DOHH2 (cell line): ENCODE measurements at regions not wholly inside any gene's neighbourhood (a gene's known extent, or its start where the extent isn't known, plus 50 kb on each side); places are given as distances from the start of the nearest gene placed in this dataset.
"Not testable (repeated sequence)": the region's sequence is repeated elsewhere in the genome, so short reads cannot be mapped to it uniquely, and the experiment has no call there.

Experiments used
- H3F3A ChIP-seq: fragments of 200-600 bp; sonication (generic), shearing (Covaris generic); 2 replicates; pipeline ENCODE4 v1.6.0; 2016; ENCODE audit warnings: antibody characterized with exemption, mild to moderate bottlenecking; ENCODE audit not compliant: control insufficient read depth, insufficient read depth
- H3K27ac ChIP-seq: fragments of 200-600 bp; sonication (generic); 2 replicates; pipeline ENCODE4 v1.5.1; 2014; ENCODE audit warnings: low read depth, mild to moderate bottlenecking, low read length, moderate library complexity
- H3K27me3 ChIP-seq: fragments of 200-600 bp; sonication (generic); 2 replicates; pipeline ENCODE4 v1.6.1; 2014; ENCODE audit warnings: mild to moderate bottlenecking, low read length, mixed read lengths; ENCODE audit not compliant: control insufficient read depth
- H3K36me3 ChIP-seq: fragments of 200-600 bp; sonication (generic); 2 replicates; pipeline ENCODE4 v1.6.1; 2014; ENCODE audit warnings: mild to moderate bottlenecking, low read length, moderate library complexity, mixed read lengths; ENCODE audit not compliant: control insufficient read depth
- H3K4me1 ChIP-seq: fragments of 200-600 bp; sonication (generic); 2 replicates; pipeline ENCODE4 v1.6.1; 2014; ENCODE audit warnings: mild to moderate bottlenecking, low read length, mixed read lengths; ENCODE audit not compliant: control insufficient read depth
- H3K4me2 ChIP-seq: fragments of 200-600 bp; sonication (generic); 2 replicates; pipeline ENCODE4 v1.6.0; 2014; ENCODE audit warnings: mild to moderate bottlenecking, low read length, moderate library complexity
- H3K4me3 ChIP-seq: fragments of 200-600 bp; sonication (generic); 2 replicates; pipeline ENCODE4 v1.5.1; 2014; ENCODE audit warnings: mild to moderate bottlenecking, low read length, mixed read lengths
- H3K79me2 ChIP-seq: fragments of 200-600 bp; sonication (generic); 2 replicates; pipeline ENCODE4 v1.6.1; 2014; ENCODE audit warnings: mild to moderate bottlenecking, low read length, mixed read lengths; ENCODE audit not compliant: control insufficient read depth
- H3K9me2 ChIP-seq: fragments of 200-600 bp; sonication (generic); replicated peaks from 2 replicates; pipeline ENCODE4 v1.6.1; 2014; ENCODE audit warnings: mild to moderate bottlenecking, low read length, mixed read lengths; ENCODE audit not compliant: control insufficient read depth
- H3K9me3 ChIP-seq: fragments of 200-600 bp; sonication (generic); 2 replicates; pipeline ENCODE4 v1.6.1; 2014; ENCODE audit warnings: antibody characterized with exemption, low read length, mixed read lengths; ENCODE audit not compliant: control insufficient read depth, insufficient read depth
- H4K20me1 ChIP-seq: fragments of 200-600 bp; sonication (generic); 2 replicates; pipeline ENCODE4 v1.6.0; 2014; ENCODE audit warnings: low read depth, mild to moderate bottlenecking, antibody characterized with exemption, low read length, moderate library complexity; ENCODE audit not compliant: control insufficient read depth, insufficient read depth
- CTCF ChIP-seq: fragments of 200-600 bp; sonication (generic); IDR thresholded peaks from one replicate; pipeline ENCODE4 v1.5.1; 2014; ENCODE audit warnings: antibody characterized with exemption, mild to moderate bottlenecking, low read depth, low read length; ENCODE audit not compliant: poor library complexity, severe bottlenecking
- EZH2phosphoT487 ChIP-seq: fragments of 200-600 bp; sonication (generic); IDR thresholded peaks from 2 replicates; pipeline ENCODE4 v1.6.1; 2017; ENCODE audit warnings: borderline replicate concordance, mild to moderate bottlenecking, antibody characterized with exemption, low read length, moderate library complexity, mixed read lengths

- Histone ChIP-seq H3K4me2 (no peak overlapping the region), H3K36me3 (no peaks in the 10 kb centered on the region), H4K20me1 (no peaks in the 10 kb centered on the region), H3K4me1 (no peaks in the 10 kb centered on the region), H3K9me3 (peaks cover 3% of the 10 kb centered on the region; the same call in 1 of the 2 replicates), H3K9me2 (no peaks in the 10 kb centered on the region), H3F3A (no peaks in the 10 kb centered on the region), H3K27me3 (no peaks in the 10 kb centered on the region), H3K79me2 (no peaks in the 10 kb centered on the region), H3K4me3 (no peak overlapping the region), H3K27ac (no peak overlapping the region)
- TF ChIP-seq CTCF (no peak), EZH2phosphoT487 (no peak)
These were observed 76.3 kb upstream of the COL8A1 start for GRCh38 chr3:99562138-99562537.

GRCh38 chr3:99561056-99561455 lies 77.3 kb upstream of the COL8A1 start:
- Histone ChIP-seq H4K20me1 (no peaks in the 10 kb centered on the region), H3K27me3 (no peaks in the 10 kb centered on the region), H3K79me2 (no peaks in the 10 kb centered on the region), H3K4me3 (no peak overlapping the region), H3K4me2 (no peak overlapping the region), H3K36me3 (no peaks in the 10 kb centered on the region), H3K27ac (no peak overlapping the region), H3K9me2 (no peaks in the 10 kb centered on the region), H3K9me3 (peaks cover 2% of the 10 kb centered on the region; the same call in 1 of the 2 replicates), H3F3A (no peaks in the 10 kb centered on the region), H3K4me1 (no peaks in the 10 kb centered on the region)
- TF ChIP-seq EZH2phosphoT487 (no peak), CTCF (no peak)

- Histone ChIP-seq H3K27ac (no peak overlapping the region), H3F3A (no peaks in the 10 kb centered on the region), H3K79me2 (no peaks in the 10 kb centered on the region), H3K4me3 (no peak overlapping the region), H3K27me3 (no peaks in the 10 kb centered on the region), H3K4me2 (no peak overlapping the region), H4K20me1 (no peaks in the 10 kb centered on the region), H3K36me3 (no peaks in the 10 kb centered on the region), H3K9me2 (no peaks in the 10 kb centered on the region), H3K4me1 (no peaks in the 10 kb centered on the region), H3K9me3 (no peaks in the 10 kb centered on the region)
- TF ChIP-seq EZH2phosphoT487 (no peak), CTCF (no peak)
These were observed 79.2 kb upstream of the COL8A1 start for GRCh38 chr3:99559196-99559595.

GRCh38 chr3:99555885-99556284 lies 82.5 kb upstream of the COL8A1 start:
- not testable (repeated sequence) for H3K36me3 ChIP-seq, H3K4me3 ChIP-seq, H3K4me1 ChIP-seq, H3K9me2 ChIP-seq, H3K79me2 ChIP-seq, H3K4me2 ChIP-seq, H3K27ac ChIP-seq, H3K9me3 ChIP-seq, H3F3A ChIP-seq, H3K27me3 ChIP-seq, H4K20me1 ChIP-seq
